CD4-positive, CD25-positive, alpha-beta regulatory T cell (primary cell): ENCODE measurements at regions not wholly inside any gene's neighbourhood (a gene's known extent, or its start where the extent isn't known, plus 50 kb on each side); places are given as distances from the start of the nearest gene placed in this dataset.
A peak's percentile ranks its signal among the peaks of the same experiment; 100 is the strongest.

Experiments used
- ATAC-seq, 2 donors: fragments of 150-1000 bp; cut with Tn5 transposase; one replicate each; pipeline ENCODE4 v1.10.0; 2021; ENCODE audit warnings: low read depth in 2 of 2, moderate number of reproducible peaks in 2 of 2, moderate library complexity in 1 of 2
- DNase-seq, 3 donors: peaks; one replicate each; pipeline versions ENCODE4 v3.0.0 to v3.0.0-alpha.2; 2012 to 2022; ENCODE audit warnings: mixed read lengths in 1 of 3
- H3K27ac ChIP-seq: one replicate; pipeline ENCODE4 v1.7.0; 2013; ENCODE audit warnings: mild to moderate bottlenecking, low read length; ENCODE audit not compliant: insufficient read depth, poor library complexity, severe bottlenecking
- H3K27me3 ChIP-seq: one replicate; pipeline ENCODE4 v1.7.0; 2013; ENCODE audit warnings: low read length; ENCODE audit not compliant: control insufficient read depth, insufficient read depth
- H3K36me3 ChIP-seq: one replicate; pipeline ENCODE4 v1.7.0; 2013; ENCODE audit warnings: mild to moderate bottlenecking, low read length, moderate library complexity; ENCODE audit not compliant: control insufficient read depth, insufficient read depth
- H3K4me1 ChIP-seq: 2 replicates; pipeline ENCODE4 v1.7.0; 2013; ENCODE audit warnings: mild to moderate bottlenecking, low read length; ENCODE audit not compliant: insufficient read depth, control insufficient read depth, poor library complexity, severe bottlenecking
- H3K4me3 ChIP-seq: one replicate; pipeline ENCODE4 v1.7.0; 2013; ENCODE audit warnings: low read depth, mild to moderate bottlenecking, low read length, moderate library complexity
- H3K9me3 ChIP-seq, 2 experiments: 1 replicate in 1 of 2; 2 replicates in 1 of 2; pipeline ENCODE4 v1.7.0; 2013; ENCODE audit warnings: low read length in 2 of 2, mild to moderate bottlenecking in 1 of 2, moderate library complexity in 1 of 2; ENCODE audit not compliant: control insufficient read depth in 2 of 2
- H3K27ac Mint-ChIP-seq, 3 donors: one replicate each; pipeline ENCODE4 v1.8.0; 2020 to 2022; ENCODE audit warnings: mild to moderate bottlenecking in 3 of 3, mixed read lengths in 3 of 3, moderate library complexity in 2 of 3
- H3K27me3 Mint-ChIP-seq: one replicate; pipeline ENCODE4 v1.8.0; 2022; ENCODE audit warnings: mild to moderate bottlenecking, mixed read lengths
- H3K36me3 Mint-ChIP-seq: one replicate; pipeline ENCODE4 v1.8.0; 2020; ENCODE audit warnings: mixed read lengths
- H3K4me1 Mint-ChIP-seq, 4 donors: one replicate each; pipeline ENCODE4 v1.8.0; 2020 to 2022; ENCODE audit warnings: mixed read lengths in 4 of 4, mild to moderate bottlenecking in 1 of 4
- H3K4me3 Mint-ChIP-seq, 4 donors: one replicate each; pipeline ENCODE4 v1.8.0; 2020 to 2022; ENCODE audit warnings: mild to moderate bottlenecking in 4 of 4, mixed read lengths in 4 of 4, moderate library complexity in 3 of 4
- H3K9me3 Mint-ChIP-seq, 7 donors: one replicate each; pipeline ENCODE4 v1.8.0; 2020 to 2022; ENCODE audit warnings: mixed read lengths in 7 of 7, mild to moderate bottlenecking in 3 of 7, moderate library complexity in 2 of 7

DNA sequence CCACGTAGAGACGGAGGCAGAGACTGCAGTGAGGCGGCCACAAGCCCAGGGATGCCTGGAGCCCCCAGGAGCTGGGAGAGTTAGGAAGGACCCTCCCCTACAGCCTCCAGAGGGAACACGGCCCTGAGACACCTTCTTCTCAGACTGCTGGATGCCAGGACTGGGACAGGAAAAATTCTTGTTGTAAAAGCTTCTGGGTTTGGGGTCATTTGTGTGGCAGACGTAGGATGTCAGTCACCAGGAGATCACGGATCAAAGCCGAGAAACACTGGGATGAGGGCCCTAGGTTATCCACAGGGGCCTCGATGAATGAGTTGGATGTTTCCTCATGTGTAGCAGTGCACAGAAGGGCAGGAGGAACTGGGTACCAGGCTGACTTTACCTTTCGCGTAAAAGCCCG, 163.7 kb downstream of the SHOX start:
- H3K4me1 Mint-ChIP-seq, result no peaks in the 10 kb centered on the region

DNA sequence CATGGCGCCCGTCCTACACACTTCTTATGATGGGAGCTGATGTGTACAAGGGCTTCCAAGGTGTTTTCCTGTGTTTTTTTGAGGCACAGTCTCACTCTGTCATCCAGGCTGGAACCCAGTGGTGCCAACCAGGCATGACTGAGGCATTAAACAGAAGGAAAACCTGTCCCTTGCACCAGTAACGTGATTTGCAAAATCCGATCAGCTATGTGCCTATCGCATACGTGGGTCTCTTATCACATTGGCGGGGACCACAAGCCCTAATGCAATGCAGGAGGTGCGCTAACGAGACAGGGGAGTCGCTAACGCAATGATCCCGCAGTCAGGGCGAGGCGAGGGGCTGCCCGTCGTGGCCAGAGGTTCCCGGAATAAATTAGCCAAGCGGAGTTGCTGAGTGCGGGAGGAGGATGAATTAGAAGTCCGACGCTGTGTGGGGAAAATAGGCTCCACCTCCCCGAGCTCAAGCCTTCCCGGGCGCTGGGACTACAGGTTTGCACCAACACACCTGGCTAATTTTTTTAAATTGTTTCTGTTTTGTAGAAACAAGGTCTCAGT, 162.7 kb downstream of the SHOX start:
- H3K27ac ChIP-seq, result no peak overlapping the region
- H3K27ac Mint-ChIP-seq, result no peak overlapping the region
- no peaks in the 10 kb centered on the region for H3K4me1 ChIP-seq
- H3K27me3 Mint-ChIP-seq, result peaks cover 6% of the 10 kb centered on the region
- H3K9me3 Mint-ChIP-seq, result peaks cover 0 to 4% (median 0%) of the 10 kb centered on the region in 7 donors
- no peak for DNase-seq
- H3K27me3 ChIP-seq, result no peaks in the 10 kb centered on the region
- H3K4me3 Mint-ChIP-seq, result no peak overlapping the region
- H3K9me3 ChIP-seq, result no peaks in the 10 kb centered on the region
- no peaks in the 10 kb centered on the region for H3K36me3 Mint-ChIP-seq
- H3K36me3 ChIP-seq, result no peaks in the 10 kb centered on the region
- ATAC-seq, result no peak
- H3K4me3 ChIP-seq, result no peak overlapping the region
- no peaks in the 10 kb centered on the region for H3K4me1 Mint-ChIP-seq

More for the DNA sequence above, 163.7 kb downstream of the SHOX start:
- Histone ChIP-seq H3K4me3 (no peak overlapping the region), H3K27ac (no peak overlapping the region), H3K9me3 (no peaks in the 10 kb centered on the region), H3K36me3 (no peaks in the 10 kb centered on the region), H3K27me3 (no peaks in the 10 kb centered on the region), H3K4me1 (no peaks in the 10 kb centered on the region)
- Mint-ChIP-seq H3K4me3 (no peak overlapping the region), H3K27me3 (peaks cover 6% of the 10 kb centered on the region), H3K9me3 (peaks cover 0 to 1% (median 0%) of the 10 kb centered on the region in 7 donors), H3K27ac (peak overlapping the region in 1 of 3 donors; percentile 32), H3K36me3 (no peaks in the 10 kb centered on the region)
- DNase-seq (no peak), ATAC-seq (no peak)

DNA sequence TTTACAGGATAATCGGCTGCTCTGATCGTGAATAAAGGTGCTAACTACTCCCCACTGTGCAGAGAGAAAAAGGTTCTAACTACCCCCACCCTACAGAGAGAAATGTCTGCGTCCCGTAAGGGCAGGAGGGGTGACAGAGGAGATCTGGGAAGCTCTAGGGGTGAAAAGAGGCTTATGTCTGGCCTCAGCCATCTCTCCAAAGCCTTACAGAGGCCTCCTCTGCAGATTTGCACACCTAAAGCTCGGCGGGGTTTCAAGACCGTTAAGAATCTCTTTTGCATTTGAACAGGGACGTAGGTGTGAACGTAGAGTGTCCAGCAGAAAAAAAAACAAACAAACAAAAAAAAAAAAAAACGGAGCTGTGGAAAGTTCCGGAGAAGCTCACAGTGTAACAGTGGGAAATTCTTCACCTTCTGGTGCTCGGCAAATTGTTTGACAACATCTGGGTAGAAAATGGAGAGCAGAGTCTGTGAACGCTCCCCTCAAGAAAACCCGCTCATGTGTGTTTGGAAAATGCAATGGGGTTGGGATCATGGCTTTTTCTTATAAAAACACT, 161.0 kb downstream of the SHOX start:
- H3K4me1 Mint-ChIP-seq, result no peaks in the 10 kb centered on the region
- no peaks in the 10 kb centered on the region for H3K4me1 ChIP-seq
- H3K27ac Mint-ChIP-seq, result peak overlapping the region in 1 of 3 donors; percentile 69
- peaks cover 0 to 3% (median 0%) of the 10 kb centered on the region in 7 donors for H3K9me3 Mint-ChIP-seq
- H3K4me3 Mint-ChIP-seq, result no peak overlapping the region
- no peak for DNase-seq
- no peaks in the 10 kb centered on the region for H3K36me3 Mint-ChIP-seq
- ATAC-seq, result no peak
- H3K9me3 ChIP-seq, result no peaks in the 10 kb centered on the region
- H3K36me3 ChIP-seq, result no peaks in the 10 kb centered on the region
- no peak overlapping the region for H3K27ac ChIP-seq
- no peaks in the 10 kb centered on the region for H3K27me3 ChIP-seq
- H3K27me3 Mint-ChIP-seq, result peaks cover 6% of the 10 kb centered on the region
- no peak overlapping the region for H3K4me3 ChIP-seq

DNA sequence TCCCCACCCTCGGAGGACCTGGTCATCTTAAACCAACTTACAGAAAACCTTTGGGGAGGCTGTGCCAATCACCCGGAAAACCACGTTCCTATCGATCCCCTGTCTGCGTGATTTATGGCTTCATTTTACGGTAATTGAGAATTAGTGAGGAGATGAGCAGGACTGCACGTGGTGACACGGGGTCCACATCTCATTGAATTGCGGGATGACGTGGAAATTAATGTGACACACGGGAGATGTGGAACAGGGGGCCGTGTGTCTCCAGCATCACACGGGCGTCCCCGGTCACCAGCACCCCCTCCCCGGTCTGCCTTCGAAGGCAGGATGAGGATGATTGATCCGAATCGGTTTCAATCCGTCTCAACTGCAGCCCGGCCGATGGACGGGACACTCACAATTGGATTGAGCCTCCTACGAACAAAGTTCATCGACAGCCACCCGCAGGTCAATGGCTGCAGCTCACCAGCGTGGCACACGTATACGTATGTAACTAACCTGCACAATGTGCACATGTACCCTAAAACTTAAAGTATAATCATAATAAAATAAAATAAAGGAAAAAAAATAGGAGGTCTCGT, 160.3 kb downstream of the SHOX start:
- no peak overlapping the region for H3K4me3 ChIP-seq
- ATAC-seq, result no peak
- H3K27me3 ChIP-seq, result no peaks in the 10 kb centered on the region
- no peak overlapping the region for H3K27ac ChIP-seq
- Mint-ChIP-seq H3K4me1 (no peaks in the 10 kb centered on the region), H3K4me3 (no peak overlapping the region), H3K27me3 (peaks cover 6% of the 10 kb centered on the region), H3K36me3 (no peaks in the 10 kb centered on the region), H3K9me3 (peaks cover 0 to 3% (median 0%) of the 10 kb centered on the region in 7 donors), H3K27ac (no peak overlapping the region)
- no peak for DNase-seq
- no peaks in the 10 kb centered on the region for H3K4me1 ChIP-seq
- no peaks in the 10 kb centered on the region for H3K36me3 ChIP-seq
- H3K9me3 ChIP-seq, result no peaks in the 10 kb centered on the region

DNA sequence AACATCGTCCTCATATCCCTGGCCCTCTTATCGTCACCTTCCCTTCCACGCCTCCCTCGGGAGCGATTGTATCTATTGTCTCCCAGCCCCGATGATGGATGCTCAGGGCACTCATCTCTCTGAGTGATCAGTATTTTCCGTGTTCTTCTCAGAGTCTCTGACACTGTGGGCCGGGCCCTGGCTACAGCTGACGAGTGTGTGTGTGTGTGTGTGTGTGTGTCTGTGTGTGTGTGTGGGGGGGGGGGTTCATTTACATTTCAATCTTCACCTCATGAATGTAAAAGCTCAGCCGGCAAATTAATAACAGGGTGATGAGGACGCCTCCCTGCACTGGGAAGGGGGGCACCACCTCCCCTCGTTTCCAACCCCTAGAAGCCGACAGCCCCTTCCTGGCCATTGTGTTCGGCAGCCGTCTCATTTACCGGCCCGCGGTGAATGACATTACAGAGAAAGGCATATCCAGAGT, 159.5 kb downstream of the SHOX start:
- Mint-ChIP-seq H3K4me1 (peaks cover 0 to 2% (median 0%) of the 10 kb centered on the region in 4 donors), H3K27me3 (peaks cover 6% of the 10 kb centered on the region), H3K27ac (no peak overlapping the region), H3K36me3 (no peaks in the 10 kb centered on the region), H3K9me3 (peaks cover 0 to 3% (median 0%) of the 10 kb centered on the region in 7 donors), H3K4me3 (no peak overlapping the region)
- Histone ChIP-seq H3K4me1 (no peaks in the 10 kb centered on the region), H3K4me3 (no peak overlapping the region), H3K36me3 (no peaks in the 10 kb centered on the region), H3K27ac (no peak overlapping the region), H3K27me3 (no peaks in the 10 kb centered on the region), H3K9me3 (no peaks in the 10 kb centered on the region)
- ATAC-seq (no peak), DNase-seq (no peak)

DNA sequence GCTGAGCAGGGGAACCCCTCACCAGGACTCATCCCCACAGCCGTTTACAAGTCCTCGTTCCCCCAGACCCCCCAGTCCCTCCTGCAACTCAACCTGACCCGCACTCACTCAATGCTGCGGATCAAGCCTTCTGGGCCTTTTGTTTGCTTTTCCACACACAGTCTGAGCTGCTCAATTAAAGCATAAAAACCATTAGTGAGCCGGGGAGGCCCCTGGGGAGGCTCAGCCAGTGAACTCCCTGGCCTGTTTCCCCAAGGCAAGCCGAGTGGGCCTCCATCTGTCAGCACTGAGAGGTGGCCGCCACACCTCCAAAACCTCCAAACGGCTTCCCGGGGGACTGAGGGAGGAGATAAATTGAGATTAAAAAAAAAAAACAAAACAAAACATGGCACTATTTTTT, 158.5 kb downstream of the SHOX start:
- Histone ChIP-seq H3K27ac (no peak overlapping the region), H3K4me3 (no peak overlapping the region), H3K27me3 (no peaks in the 10 kb centered on the region), H3K4me1 (no peaks in the 10 kb centered on the region), H3K36me3 (no peaks in the 10 kb centered on the region), H3K9me3 (no peaks in the 10 kb centered on the region)
- Mint-ChIP-seq H3K4me3 (no peak overlapping the region), H3K9me3 (peaks cover 0 to 3% (median 0%) of the 10 kb centered on the region in 7 donors), H3K36me3 (no peaks in the 10 kb centered on the region), H3K4me1 (peaks cover 0 to 2% (median 0%) of the 10 kb centered on the region in 4 donors), H3K27me3 (peaks cover 6% of the 10 kb centered on the region), H3K27ac (no peak overlapping the region)
- ATAC-seq, result no peak
- no peak for DNase-seq

DNA sequence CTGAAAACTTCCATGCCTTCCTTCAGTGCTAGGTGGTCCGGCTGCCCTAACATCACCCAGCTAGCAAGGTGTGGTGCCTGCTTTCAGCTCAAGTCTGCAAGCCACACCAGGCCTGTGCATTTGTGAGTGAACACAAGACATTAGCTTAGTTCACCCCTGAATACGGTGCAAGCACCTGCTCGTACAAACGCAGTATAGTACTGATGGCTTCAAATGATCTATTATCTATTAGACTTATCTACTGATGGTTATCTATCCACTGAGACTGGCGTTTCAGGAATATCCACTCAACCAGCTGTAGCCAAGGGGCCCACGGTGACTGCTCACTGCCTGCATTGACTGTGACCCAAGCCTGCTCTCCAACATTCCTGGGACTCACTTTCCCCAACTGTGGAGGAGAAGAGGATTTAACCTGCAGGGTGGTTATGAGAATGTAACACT, 155.9 kb downstream of the SHOX start:
- Histone ChIP-seq H3K4me1 (no peaks in the 10 kb centered on the region), H3K9me3 (no peaks in the 10 kb centered on the region), H3K27me3 (no peaks in the 10 kb centered on the region), H3K4me3 (no peak overlapping the region), H3K27ac (no peak overlapping the region), H3K36me3 (no peaks in the 10 kb centered on the region)
- Mint-ChIP-seq H3K9me3 (peaks cover 0 to 3% (median 0%) of the 10 kb centered on the region in 7 donors), H3K4me3 (peak overlapping the region in 1 of 4 donors; percentile 17), H3K27me3 (peaks cover 6% of the 10 kb centered on the region), H3K36me3 (no peaks in the 10 kb centered on the region), H3K27ac (no peak overlapping the region), H3K4me1 (peaks cover 0 to 2% (median 0%) of the 10 kb centered on the region in 4 donors)
- DNase-seq (no peak), ATAC-seq (no peak)

DNA sequence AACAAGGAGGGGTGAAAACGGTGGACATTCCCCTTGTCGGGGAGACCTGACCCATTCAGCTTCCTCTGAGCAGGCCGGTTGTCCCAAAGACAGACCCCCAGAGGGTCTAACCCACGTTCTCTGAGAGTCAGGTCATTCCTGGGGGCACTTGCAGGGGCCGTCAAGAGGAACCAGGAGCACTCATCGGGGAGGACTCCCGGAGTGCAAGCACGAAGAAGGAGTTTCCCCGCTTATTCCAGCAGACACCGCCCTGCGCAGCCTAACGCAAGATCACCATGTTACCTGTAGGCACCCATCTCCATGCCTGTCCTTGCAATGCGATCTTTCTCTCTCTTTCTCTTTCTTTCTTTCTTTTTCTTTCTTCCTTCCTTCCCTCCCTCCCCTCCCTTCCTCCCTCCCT, 154.2 kb downstream of the SHOX start:
- Histone ChIP-seq H3K27me3 (no peaks in the 10 kb centered on the region), H3K4me3 (no peak overlapping the region), H3K4me1 (no peaks in the 10 kb centered on the region), H3K27ac (no peak overlapping the region), H3K36me3 (no peaks in the 10 kb centered on the region), H3K9me3 (no peaks in the 10 kb centered on the region)
- Mint-ChIP-seq H3K9me3 (peaks cover 0 to 6% (median 0%) of the 10 kb centered on the region in 7 donors), H3K4me3 (no peak overlapping the region), H3K27ac (no peak overlapping the region), H3K4me1 (peaks cover 0 to 2% (median 0%) of the 10 kb centered on the region in 4 donors), H3K36me3 (no peaks in the 10 kb centered on the region), H3K27me3 (peaks cover under 1% of the 10 kb centered on the region)
- no peak for DNase-seq
- no peak for ATAC-seq
